ENCODE measurements at regions not wholly inside any gene's neighbourhood (a gene's known extent, or its start where the extent isn't known, plus 50 kb on each side); places are given as distances from the start of the nearest gene placed in this dataset.

GRCh38 chr4:137238456-137239162 is 293.7 kb downstream of the PCDH18 start:
- no peak overlapping the region for H3K23ac ChIP-seq (ENCODE audit: low read depth, low read length)
- no peak overlapping the region for H3K4ac ChIP-seq (ENCODE audit: low read depth, low read length)
- intact Hi-C loops (cut with micrococcal nuclease) (no loop called here), dilution Hi-C loops (cut with HindIII; ENCODE audit: low sequenced_read_pairs, unreplicated experiment) (no loop called here), in situ Hi-C loops (cut with MboI; ENCODE audit: low sequenced_read_pairs) (no loop called here)
- H3K9ac ChIP-seq (ENCODE audit: low read depth, low read length): no peak overlapping the region
- H3K4me2 ChIP-seq (ENCODE audit: low read depth, low read length): no peak overlapping the region
- H2AK9ac ChIP-seq (replicated peaks; ENCODE audit: low read depth, low read length, poor library complexity): no peak overlapping the region
- H4K5ac ChIP-seq (ENCODE audit: low read depth, low read length): no peak overlapping the region
- H3K18ac ChIP-seq (ENCODE audit: low read depth, low read length): no peak overlapping the region
- H2BK5ac ChIP-seq (ENCODE audit: low read depth, low read length, poor library complexity, severe bottlenecking): no peak overlapping the region
- H4K20me1 ChIP-seq (ENCODE audit: insufficient read depth, low read length): no peaks in the 10 kb centered on the region
- no peaks in the 10 kb centered on the region for H3K79me1 ChIP-seq (ENCODE audit: low read depth in 1 of 2, low read length in 2 of 2)
- H2AK5ac ChIP-seq (ENCODE audit: low read depth, low read length): no peak overlapping the region
- no peak overlapping the region for H4K91ac ChIP-seq (ENCODE audit: insufficient read depth, low read depth, low read length)
- H3K9me3 ChIP-seq (ENCODE audit: control insufficient read depth, insufficient read depth, low read length): no peaks in the 10 kb centered on the region
- H3K9me1 ChIP-seq (ENCODE audit: insufficient read depth, low read length): no peaks in the 10 kb centered on the region
- H3K27me3 ChIP-seq (ENCODE audit: control insufficient read depth, insufficient read depth, low read length): no peaks in the 10 kb centered on the region
- H2BK20ac ChIP-seq (ENCODE audit: low read depth, low read length): no peak overlapping the region
- H3K56ac ChIP-seq (ENCODE audit: extremely low read depth, insufficient read depth, low read length): no peak overlapping the region
- no peak overlapping the region for H3K27ac ChIP-seq (ENCODE audit: insufficient read depth, low read length)
- ATAC-seq (ENCODE audit: low read depth) (no peak), DNase-seq (no peak)
- no CpG with 5 or more reads among the region's 6 CpGs for WGBS, 2 experiments (ENCODE audit: extremely low coverage in 2 of 2, insufficient read length in 1 of 2)
- CTCF ChIA-PET: no interaction called here
- H2BK15ac ChIP-seq (ENCODE audit: low read depth, low read length): no peak overlapping the region
- H3K14ac ChIP-seq (replicated peaks; ENCODE audit: low read depth, low read length): no peak overlapping the region
- no peak overlapping the region for H4K8ac ChIP-seq (ENCODE audit: low read depth in 2 of 2, low read length in 2 of 2)
- no peaks in the 10 kb centered on the region for H3K4me1 ChIP-seq (ENCODE audit: control insufficient read depth, insufficient read depth, low read length)
- no peak overlapping the region for H2AFZ ChIP-seq (replicated peaks; ENCODE audit: low read length, poor library complexity)
- H2BK120ac ChIP-seq (ENCODE audit: low read depth, low read length): no peak overlapping the region
- H3K4me3 ChIP-seq (ENCODE audit: insufficient read depth, low read depth, low read length): no peak overlapping the region
- H3K36me3 ChIP-seq (ENCODE audit: control insufficient read depth, insufficient read depth, low read length): no peaks in the 10 kb centered on the region
- BruUV-seq (replicated peaks): no TSS peak
- TF ChIP-seq CEBPB (IDR thresholded peaks at IDR 0.05; ENCODE audit: low read depth, low read length) (no peak), NFE2L2 (IDR thresholded peaks at IDR 0.05; ENCODE audit: low read depth, low read length) (no peak), SMC3 (IDR thresholded peaks at IDR 0.05; ENCODE audit: low read depth, low read length) (no peak), BHLHE40 (IDR thresholded peaks at IDR 0.05; ENCODE audit: low read depth, low read length) (no peak), MAFK (IDR thresholded peaks at IDR 0.05; ENCODE audit: low read depth, low read length) (no peak), CTCF (conservative IDR thresholded peaks at IDR 0.05; ENCODE audit: low read depth, low read length) (no peak), MAZ (IDR thresholded peaks at IDR 0.05; ENCODE audit: borderline replicate concordance, low read depth, low read length) (no peak), RAD21 (IDR thresholded peaks at IDR 0.05; ENCODE audit: low read length) (no peak), MXI1 (IDR thresholded peaks at IDR 0.05; ENCODE audit: borderline replicate concordance, low read depth, low read length) (no peak), POLR2A (IDR thresholded peaks at IDR 0.05; ENCODE audit: low read depth, low read length) (no peak), RFX5 (IDR thresholded peaks at IDR 0.05; ENCODE audit: low read depth, low read length) (no peak), ELK1 (IDR thresholded peaks at IDR 0.05; ENCODE audit: borderline replicate concordance, low read depth, low read length) (no peak), FOS (IDR thresholded peaks at IDR 0.05; ENCODE audit: low read depth, low read length) (no peak), CHD1 (IDR thresholded peaks at IDR 0.05; ENCODE audit: low read depth, low read length) (no peak), USF2 (IDR thresholded peaks at IDR 0.05; ENCODE audit: low read depth, low read length) (no peak), RCOR1 (IDR thresholded peaks at IDR 0.05; ENCODE audit: insufficient replicate concordance, low read length) (no peak)
- POLR2A ChIA-PET (ENCODE audit: unreplicated experiment): no interaction called here

Data from IMR-90 (cell line).